ENCODE measurements at regions not wholly inside any gene's neighbourhood (a gene's known extent, or its start where the extent isn't known, plus 50 kb on each side); places are given as distances from the start of the nearest gene placed in this dataset.

DNA sequence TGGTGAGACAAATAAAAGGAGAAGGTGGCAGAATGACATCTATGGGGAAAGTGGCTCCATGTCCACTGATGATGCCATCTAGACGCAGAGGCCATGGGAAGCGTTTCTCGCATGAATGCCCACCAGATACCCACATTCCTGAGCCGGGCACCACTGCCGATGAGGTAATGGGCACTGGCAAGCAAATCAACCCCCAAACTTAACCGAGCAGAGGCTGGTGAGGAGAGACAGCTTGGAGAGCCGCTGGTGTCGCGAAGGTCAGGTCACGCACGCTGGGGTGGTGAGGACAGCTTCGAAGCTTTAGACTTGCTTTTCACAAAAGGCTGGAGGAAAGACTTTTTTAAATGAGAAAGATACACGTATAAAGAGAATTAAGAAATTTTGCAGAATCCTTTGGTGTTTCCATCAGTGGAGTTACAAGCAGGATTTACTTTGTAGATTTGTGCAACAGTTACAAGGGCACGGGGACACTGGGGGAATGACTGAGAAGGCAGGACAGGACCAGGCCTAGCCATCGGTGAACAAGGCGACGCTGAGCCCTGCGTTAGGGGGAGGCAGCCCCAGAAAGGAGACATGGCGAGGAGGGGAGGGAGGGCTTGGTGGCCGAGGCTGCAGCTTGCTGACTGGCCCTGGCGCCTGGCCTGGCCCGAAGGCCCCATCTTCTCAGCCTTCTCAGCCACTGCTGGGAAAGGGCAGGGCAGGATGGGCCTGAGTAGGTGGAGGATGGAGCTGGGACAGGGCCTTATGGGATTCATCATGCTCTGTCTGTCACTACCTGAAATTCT is 83.9 kb upstream of the HDAC4 start:
- Histone ChIP-seq H4K20me1 (ENCODE audit: low read depth) (no peaks in the 10 kb centered on the region), H3F3A (ENCODE audit: low read depth) (no peaks in the 10 kb centered on the region), H3K9me3 (ENCODE audit: low read depth) (no peaks in the 10 kb centered on the region), H3K36me3 (no peaks in the 10 kb centered on the region), H3K27me3 (no peaks in the 10 kb centered on the region), H3K4me3 (no peak overlapping the region), H3K79me2 (ENCODE audit: low read depth) (no peaks in the 10 kb centered on the region), H3K27ac (no peak overlapping the region), H3K9ac (no peak overlapping the region), H3K4me2 (no peak overlapping the region), H2AFZ (replicated peaks) (no peak overlapping the region), H3K4me1 (peaks cover 12% of the 10 kb centered on the region)
- no peak for DNase-seq (ENCODE audit: low spot score)
- TF ChIP-seq, protein P1, sequence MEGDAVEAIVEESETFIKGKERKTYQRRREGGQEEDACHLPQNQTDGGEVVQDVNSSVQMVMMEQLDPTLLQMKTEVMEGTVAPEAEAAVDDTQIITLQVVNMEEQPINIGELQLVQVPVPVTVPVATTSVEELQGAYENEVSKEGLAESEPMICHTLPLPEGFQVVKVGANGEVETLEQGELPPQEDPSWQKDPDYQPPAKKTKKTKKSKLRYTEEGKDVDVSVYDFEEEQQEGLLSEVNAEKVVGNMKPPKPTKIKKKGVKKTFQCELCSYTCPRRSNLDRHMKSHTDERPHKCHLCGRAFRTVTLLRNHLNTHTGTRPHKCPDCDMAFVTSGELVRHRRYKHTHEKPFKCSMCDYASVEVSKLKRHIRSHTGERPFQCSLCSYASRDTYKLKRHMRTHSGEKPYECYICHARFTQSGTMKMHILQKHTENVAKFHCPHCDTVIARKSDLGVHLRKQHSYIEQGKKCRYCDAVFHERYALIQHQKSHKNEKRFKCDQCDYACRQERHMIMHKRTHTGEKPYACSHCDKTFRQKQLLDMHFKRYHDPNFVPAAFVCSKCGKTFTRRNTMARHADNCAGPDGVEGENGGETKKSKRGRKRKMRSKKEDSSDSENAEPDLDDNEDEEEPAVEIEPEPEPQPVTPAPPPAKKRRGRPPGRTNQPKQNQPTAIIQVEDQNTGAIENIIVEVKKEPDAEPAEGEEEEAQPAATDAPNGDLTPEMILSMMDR (IDR thresholded peaks at IDR 0.05) = no peak
- TF ChIP-seq EZH2 (IDR thresholded peaks at IDR 0.05) (no peak), EZH2phosphoT487 (IDR thresholded peaks at IDR 0.05) (no peak)
- H3K27me3 Mint-ChIP-seq (ENCODE audit: insufficient read depth, low read depth) = peaks cover 12% of the 10 kb centered on the region
- peaks cover 4% of the 10 kb centered on the region for H3K9me3 Mint-ChIP-seq
- no peak overlapping the region for H3K27ac Mint-ChIP-seq
- no peaks in the 10 kb centered on the region for H3K36me3 Mint-ChIP-seq
- no peak overlapping the region for H3K4me3 Mint-ChIP-seq
- peaks cover 37% of the 10 kb centered on the region for H3K4me1 Mint-ChIP-seq

DNA sequence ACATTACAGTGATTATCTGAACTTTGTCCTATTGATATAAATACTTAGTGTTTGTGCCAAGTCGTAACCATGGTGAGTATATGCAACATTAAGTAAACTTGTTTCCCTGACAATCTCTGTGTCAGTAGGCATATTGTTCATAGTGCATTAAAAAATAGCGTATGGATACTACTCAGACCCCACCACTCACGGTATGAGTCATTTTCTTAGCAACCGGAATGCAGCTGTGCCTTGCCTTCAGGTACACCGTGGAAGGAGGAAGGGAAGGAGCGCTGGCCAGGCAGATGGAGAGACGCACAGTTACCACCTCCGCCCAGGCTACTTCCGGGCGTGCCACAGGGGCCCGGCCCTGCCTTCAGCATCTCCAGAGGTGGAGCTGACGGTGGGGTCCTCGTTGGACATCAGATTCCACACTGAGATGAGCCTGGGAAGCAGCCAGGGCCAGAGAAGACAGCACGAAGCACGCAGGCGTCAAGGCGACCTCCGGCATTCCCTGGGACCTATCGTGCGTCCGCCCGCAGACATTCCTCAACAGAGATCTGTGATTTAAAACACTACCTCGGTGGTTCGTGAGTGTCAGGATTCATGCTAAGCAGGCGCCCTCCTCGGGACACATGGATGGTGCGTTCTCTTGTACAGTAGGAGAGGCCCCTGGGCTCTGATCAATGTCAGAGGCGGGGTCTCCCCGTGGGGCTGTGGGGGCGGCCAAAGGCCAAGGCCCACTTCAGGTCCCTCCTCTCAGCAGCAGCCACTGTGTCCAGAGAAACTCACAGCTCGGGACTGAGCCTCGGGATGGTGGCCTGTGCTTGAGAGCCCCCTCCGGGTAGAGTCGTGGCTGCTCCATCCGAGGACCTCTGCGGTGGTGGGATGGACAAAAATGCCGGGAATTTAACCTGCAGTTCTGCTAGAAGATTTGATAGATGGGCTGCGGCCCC is 82.2 kb upstream of the HDAC4 start:
- no peak overlapping the region for H3K4me3 ChIP-seq
- Mint-ChIP-seq H3K27me3 (ENCODE audit: insufficient read depth, low read depth) (peaks cover 6% of the 10 kb centered on the region), H3K4me1 (peaks cover 21% of the 10 kb centered on the region), H3K4me3 (no peak overlapping the region), H3K9me3 (peaks cover 4% of the 10 kb centered on the region), H3K36me3 (no peaks in the 10 kb centered on the region), H3K27ac (no peak overlapping the region)
- no peaks in the 10 kb centered on the region for H3K79me2 ChIP-seq (ENCODE audit: low read depth)
- no peak for TF ChIP-seq EZH2 (IDR thresholded peaks at IDR 0.05)
- TF ChIP-seq EZH2phosphoT487 (IDR thresholded peaks at IDR 0.05) = no peak
- TF ChIP-seq, protein P1 (IDR thresholded peaks at IDR 0.05) = no peak
- H3K4me1 ChIP-seq = no peaks in the 10 kb centered on the region
- H3K27ac ChIP-seq = no peak overlapping the region
- no peaks in the 10 kb centered on the region for H3K36me3 ChIP-seq
- H3F3A ChIP-seq (ENCODE audit: low read depth) = no peaks in the 10 kb centered on the region
- no peak for DNase-seq (ENCODE audit: low spot score)
- no peaks in the 10 kb centered on the region for H4K20me1 ChIP-seq (ENCODE audit: low read depth)
- no peak overlapping the region for H3K9ac ChIP-seq
- H2AFZ ChIP-seq (replicated peaks) = no peak overlapping the region
- H3K9me3 ChIP-seq (ENCODE audit: low read depth) = no peaks in the 10 kb centered on the region
- H3K27me3 ChIP-seq = no peaks in the 10 kb centered on the region
- H3K4me2 ChIP-seq = no peak overlapping the region

DNA sequence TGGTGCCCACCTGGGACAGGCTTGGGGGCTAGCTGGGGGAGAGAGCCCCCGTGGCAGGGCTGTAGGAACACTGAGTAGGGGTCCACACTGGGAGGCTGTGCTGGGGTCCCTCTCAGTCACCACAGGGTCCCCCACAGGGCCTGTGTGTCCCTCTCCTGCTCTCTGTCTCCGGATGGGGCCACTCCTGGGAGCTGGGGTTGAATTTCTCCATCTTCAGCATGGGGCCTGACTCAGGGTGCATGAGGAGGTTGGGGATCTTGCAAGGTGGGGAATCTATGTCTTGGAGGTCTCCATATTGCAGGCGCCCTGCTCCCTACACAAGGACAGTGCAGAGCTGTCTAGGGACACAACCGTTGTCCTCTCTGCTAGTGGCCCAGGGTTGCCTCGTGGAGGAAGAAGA is 78.7 kb upstream of the HDAC4 start:
- Histone ChIP-seq H3K79me2 (ENCODE audit: low read depth) (no peaks in the 10 kb centered on the region), H3K9ac (no peak overlapping the region), H3K9me3 (ENCODE audit: low read depth) (no peaks in the 10 kb centered on the region), H2AFZ (replicated peaks) (no peak overlapping the region), H3F3A (ENCODE audit: low read depth) (no peaks in the 10 kb centered on the region), H3K4me2 (no peak overlapping the region), H3K4me1 (no peaks in the 10 kb centered on the region), H3K4me3 (no peak overlapping the region), H3K36me3 (no peaks in the 10 kb centered on the region), H3K27ac (no peak overlapping the region), H4K20me1 (ENCODE audit: low read depth) (no peaks in the 10 kb centered on the region), H3K27me3 (no peaks in the 10 kb centered on the region)
- H3K4me3 Mint-ChIP-seq = no peak overlapping the region
- TF ChIP-seq EZH2phosphoT487 (IDR thresholded peaks at IDR 0.05) = no peak
- no peak for TF ChIP-seq EZH2 (IDR thresholded peaks at IDR 0.05)
- TF ChIP-seq, protein P1 (IDR thresholded peaks at IDR 0.05) = no peak
- H3K27ac Mint-ChIP-seq = no peak overlapping the region
- peaks cover 4% of the 10 kb centered on the region for H3K9me3 Mint-ChIP-seq
- peaks cover 12% of the 10 kb centered on the region for H3K27me3 Mint-ChIP-seq (ENCODE audit: insufficient read depth, low read depth)
- H3K36me3 Mint-ChIP-seq = no peaks in the 10 kb centered on the region
- DNase-seq (ENCODE audit: low spot score) = no peak
- peaks cover 13% of the 10 kb centered on the region for H3K4me1 Mint-ChIP-seq

All from neural progenitor cell (in vitro differentiated cells).